Sigmoid colon (tissue), 4 donors: ENCODE measurements at regions not wholly inside any gene's neighbourhood (a gene's known extent, or its start where the extent isn't known, plus 50 kb on each side); places are given as distances from the start of the nearest gene placed in this dataset.

ENCODE experiments used
- EP300 ChIP-seq, 4 donors: sonication (generic); formaldehyde crosslinking; IDR thresholded peaks; one replicate each; pipeline ENCODE4 v1.6.1; 2017; ENCODE audit warnings: antibody characterized with exemption in 4 of 4
- POLR2A ChIP-seq, 2 donors: fragments of 450-650 bp; IDR thresholded peaks; one replicate each; pipeline ENCODE4 v1.6.1; 2016; ENCODE audit warnings: antibody characterized with exemption in 2 of 2, mild to moderate bottlenecking in 2 of 2, moderate library complexity in 2 of 2
- POLR2AphosphoS5 ChIP-seq, 4 donors: sonication (generic); formaldehyde crosslinking; IDR thresholded peaks; one replicate each; pipeline ENCODE4 v1.6.1; 2017; ENCODE audit warnings: antibody characterized with exemption in 4 of 4
- TF ChIP-seq, protein P1 (sequence below), 4 experiments: fragments of 450-650 bp in 3 of 4; fragments of 200-600 bp in 1 of 4; IDR thresholded peaks; one replicate each; pipeline ENCODE4 v1.5.1; 2016 to 2019; ENCODE audit warnings: antibody characterized with exemption in 4 of 4, mild to moderate bottlenecking in 3 of 4, moderate library complexity in 2 of 4

DNA sequence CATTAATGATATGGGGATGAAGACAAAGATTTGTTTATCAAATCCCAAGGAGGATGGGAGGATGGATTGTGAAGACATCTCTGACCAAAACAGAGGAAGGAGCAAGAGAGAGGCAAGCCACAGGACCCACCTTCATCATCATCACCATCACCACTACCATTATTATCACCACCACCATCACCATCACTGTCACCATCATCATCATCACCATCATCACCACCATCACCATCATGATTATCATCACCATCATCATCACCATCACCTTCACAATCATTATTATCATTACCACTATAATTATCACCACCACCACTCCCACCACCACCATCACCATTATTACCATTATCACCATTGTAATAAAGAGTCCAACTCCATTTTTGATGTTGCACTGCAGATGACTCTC lies 482.5 kb downstream of the PTPRU start:
- TF ChIP-seq, protein P1, sequence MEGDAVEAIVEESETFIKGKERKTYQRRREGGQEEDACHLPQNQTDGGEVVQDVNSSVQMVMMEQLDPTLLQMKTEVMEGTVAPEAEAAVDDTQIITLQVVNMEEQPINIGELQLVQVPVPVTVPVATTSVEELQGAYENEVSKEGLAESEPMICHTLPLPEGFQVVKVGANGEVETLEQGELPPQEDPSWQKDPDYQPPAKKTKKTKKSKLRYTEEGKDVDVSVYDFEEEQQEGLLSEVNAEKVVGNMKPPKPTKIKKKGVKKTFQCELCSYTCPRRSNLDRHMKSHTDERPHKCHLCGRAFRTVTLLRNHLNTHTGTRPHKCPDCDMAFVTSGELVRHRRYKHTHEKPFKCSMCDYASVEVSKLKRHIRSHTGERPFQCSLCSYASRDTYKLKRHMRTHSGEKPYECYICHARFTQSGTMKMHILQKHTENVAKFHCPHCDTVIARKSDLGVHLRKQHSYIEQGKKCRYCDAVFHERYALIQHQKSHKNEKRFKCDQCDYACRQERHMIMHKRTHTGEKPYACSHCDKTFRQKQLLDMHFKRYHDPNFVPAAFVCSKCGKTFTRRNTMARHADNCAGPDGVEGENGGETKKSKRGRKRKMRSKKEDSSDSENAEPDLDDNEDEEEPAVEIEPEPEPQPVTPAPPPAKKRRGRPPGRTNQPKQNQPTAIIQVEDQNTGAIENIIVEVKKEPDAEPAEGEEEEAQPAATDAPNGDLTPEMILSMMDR (IDR thresholded peaks at IDR 0.05) = no peak
- no peak for TF ChIP-seq POLR2A (IDR thresholded peaks at IDR 0.05)
- no peak for TF ChIP-seq POLR2AphosphoS5 (IDR thresholded peaks at IDR 0.05)
- no peak for TF ChIP-seq EP300 (IDR thresholded peaks at IDR 0.05)
